GM13976 (cell line): ENCODE measurements at regions not wholly inside any gene's neighbourhood (a gene's known extent, or its start where the extent isn't known, plus 50 kb on each side); places are given as distances from the start of the nearest gene placed in this dataset.
"Not testable (repeated sequence)": the region's sequence is repeated elsewhere in the genome, so short reads cannot be mapped to it uniquely, and the experiment has no call there.

Source experiments
- DNase-seq: peaks from one replicate; pipeline ENCODE4 v3.0.0; 2012; ENCODE audit warnings: low spot score
- CTCF ChIP-seq: IDR thresholded peaks from 2 replicates; pipeline ENCODE4 v1.5.1; 2012; ENCODE audit warnings: borderline replicate concordance, mild to moderate bottlenecking; ENCODE audit not compliant: insufficient read depth; ENCODE audit errors: extremely low read depth, missing control alignments, control extremely low read depth
- in situ Hi-C: fragments of 300-500 bp; cut with MboI; formaldehyde crosslinking; loops from one replicate; pipeline ENCODE4 v1.12.0; 2022; ENCODE audit warnings: low sequenced_read_pairs, mixed read lengths, inconsistent platforms; ENCODE audit not compliant: unreplicated experiment

- DNase-seq = no peak
- TF ChIP-seq CTCF = no peak
- in situ Hi-C loops = no loop called here
These were observed 107.4 kb upstream of the GRM7 start for GRCh38 chr3:6753536-6753935.

GRCh38 chr3:6769532-6770396 lies 91.2 kb upstream of the GRM7 start:
- DNase-seq = not testable (repeated sequence)

GRCh38 chr3:6770397-6770690 lies 90.6 kb upstream of the GRM7 start:
- in situ Hi-C loops = no loop called here

More at GRCh38 chr3:6769532-6770396, 91.2 kb upstream of the GRM7 start:
- in situ Hi-C loops = not testable (repeated sequence)

GRCh38 chr3:6771171-6771570 lies 89.7 kb upstream of the GRM7 start:
- in situ Hi-C loops = no loop called here

More at GRCh38 chr3:6770397-6770690, 90.6 kb upstream of the GRM7 start:
- DNase-seq = no peak
- TF ChIP-seq CTCF = no peak

GRCh38 chr3:6779140-6779539 lies 81.8 kb upstream of the GRM7 start:
- DNase-seq = no peak
- no peak for TF ChIP-seq CTCF
- in situ Hi-C loops = loop anchor here (25.0 kb wide), 1 partner anchor 567 kb away; no protein-coding TSS in a partner anchor

More at GRCh38 chr3:6771171-6771570, 89.7 kb upstream of the GRM7 start:
- TF ChIP-seq CTCF = no peak
- DNase-seq = no peak

GRCh38 chr3:6781092-6781491 lies 79.8 kb upstream of the GRM7 start:
- DNase-seq = no peak
- no peak for TF ChIP-seq CTCF
- in situ Hi-C loops = loop anchor here (25.0 kb wide), 1 partner anchor 569 kb away; no protein-coding TSS in a partner anchor

- no peak for TF ChIP-seq CTCF
- in situ Hi-C loops = loop anchor here (25.0 kb wide), 1 partner anchor 573 kb away; no protein-coding TSS in a partner anchor
These were observed 75.2 kb upstream of the GRM7 start for GRCh38 chr3:6785726-6786125.

More at GRCh38 chr3:6785726-6786125, 75.2 kb upstream of the GRM7 start:
- no peak for DNase-seq
